ENCODE measurements at regions not wholly inside any gene's neighbourhood (a gene's known extent, or its start where the extent isn't known, plus 50 kb on each side); places are given as distances from the start of the nearest gene placed in this dataset.
"Not testable (repeated sequence)": the region's sequence is repeated elsewhere in the genome, so short reads cannot be mapped to it uniquely, and the experiment has no call there.

- Histone ChIP-seq H3K27ac (ENCODE audit: low read depth, low read length, poor library complexity, severe bottlenecking) (no peak overlapping the region), H3F3A (ENCODE audit: insufficient read depth, low read length) (no peaks in the 10 kb centered on the region), H3K4me3 (ENCODE audit: low read depth, low read length, poor library complexity, severe bottlenecking) (no peak overlapping the region), H3K36me3 (ENCODE audit: insufficient read depth, low read length) (no peaks in the 10 kb centered on the region), H3K9ac (ENCODE audit: low read length) (no peak overlapping the region), H3K4me2 (ENCODE audit: low read length) (no peak overlapping the region), H2AFZ (ENCODE audit: low read length) (no peak overlapping the region), H3K9me2 (ENCODE audit: low read depth, low read length) (no peaks in the 10 kb centered on the region), H3K4me1 (ENCODE audit: insufficient read depth, low read length, severe bottlenecking) (no peaks in the 10 kb centered on the region), H3K9me3 (ENCODE audit: low read length) (no peaks in the 10 kb centered on the region), H4K20me1 (ENCODE audit: insufficient read depth, low read length) (no peaks in the 10 kb centered on the region), H3K79me2 (ENCODE audit: insufficient read depth, low read length) (no peaks in the 10 kb centered on the region), H3K27me3 (ENCODE audit: insufficient read depth, low read length) (no peaks in the 10 kb centered on the region)
- TF ChIP-seq EZH2 (IDR thresholded peaks at IDR 0.05; ENCODE audit: borderline replicate concordance, low read length) (no peak), CTCF (IDR thresholded peaks at IDR 0.05; ENCODE audit: low read length) (no peak)
Observed at GRCh38 chrX:140431521-140431920, 73.3 kb downstream of the SOX3 start.

- H4K20me1 ChIP-seq (ENCODE audit: insufficient read depth, low read length): no peaks in the 10 kb centered on the region
Observed at GRCh38 chrX:140425712-140426395, 79.0 kb downstream of the SOX3 start.

GRCh38 chrX:140422501-140422900 is 82.4 kb downstream of the SOX3 start:
- Histone ChIP-seq H3K4me1 (ENCODE audit: insufficient read depth, low read length, severe bottlenecking) (no peaks in the 10 kb centered on the region), H3K4me2 (ENCODE audit: low read length) (no peak overlapping the region), H2AFZ (ENCODE audit: low read length) (no peak overlapping the region), H3K9ac (ENCODE audit: low read length) (no peak overlapping the region), H3K9me3 (ENCODE audit: low read length) (no peaks in the 10 kb centered on the region), H3K36me3 (ENCODE audit: insufficient read depth, low read length) (no peaks in the 10 kb centered on the region), H3F3A (ENCODE audit: insufficient read depth, low read length) (no peaks in the 10 kb centered on the region), H3K27me3 (ENCODE audit: insufficient read depth, low read length) (no peaks in the 10 kb centered on the region), H3K27ac (ENCODE audit: low read depth, low read length, poor library complexity, severe bottlenecking) (no peak overlapping the region), H3K9me2 (ENCODE audit: low read depth, low read length) (no peaks in the 10 kb centered on the region), H4K20me1 (ENCODE audit: insufficient read depth, low read length) (no peaks in the 10 kb centered on the region), H3K79me2 (ENCODE audit: insufficient read depth, low read length) (no peaks in the 10 kb centered on the region), H3K4me3 (ENCODE audit: low read depth, low read length, poor library complexity, severe bottlenecking) (no peak overlapping the region)
- TF ChIP-seq CTCF (IDR thresholded peaks at IDR 0.05; ENCODE audit: low read length): no peak
- TF ChIP-seq EZH2 (IDR thresholded peaks at IDR 0.05; ENCODE audit: borderline replicate concordance, low read length): no peak

More at GRCh38 chrX:140425712-140426395, 79.0 kb downstream of the SOX3 start:
- Histone ChIP-seq H3K36me3 (ENCODE audit: insufficient read depth, low read length) (no peaks in the 10 kb centered on the region), H3K4me1 (ENCODE audit: insufficient read depth, low read length, severe bottlenecking) (no peaks in the 10 kb centered on the region), H3K4me2 (ENCODE audit: low read length) (no peak overlapping the region), H3K9ac (ENCODE audit: low read length) (no peak overlapping the region), H2AFZ (ENCODE audit: low read length) (no peak overlapping the region), H3K4me3 (ENCODE audit: low read depth, low read length, poor library complexity, severe bottlenecking) (no peak overlapping the region), H3K27ac (ENCODE audit: low read depth, low read length, poor library complexity, severe bottlenecking) (no peak overlapping the region), H3K79me2 (ENCODE audit: insufficient read depth, low read length) (no peaks in the 10 kb centered on the region), H3F3A (ENCODE audit: insufficient read depth, low read length) (no peaks in the 10 kb centered on the region), H3K9me3 (ENCODE audit: low read length) (no peaks in the 10 kb centered on the region), H3K27me3 (ENCODE audit: insufficient read depth, low read length) (no peaks in the 10 kb centered on the region), H3K9me2 (ENCODE audit: low read depth, low read length) (no peaks in the 10 kb centered on the region)
- no peak for TF ChIP-seq EZH2 (IDR thresholded peaks at IDR 0.05; ENCODE audit: borderline replicate concordance, low read length)
- TF ChIP-seq CTCF (IDR thresholded peaks at IDR 0.05; ENCODE audit: low read length): no peak

GRCh38 chrX:140402131-140402530 is 102.7 kb downstream of the SOX3 start:
- H3K79me2 ChIP-seq (ENCODE audit: insufficient read depth, low read length); H3K27me3 ChIP-seq (ENCODE audit: insufficient read depth, low read length); H3K4me2 ChIP-seq (ENCODE audit: low read length); H3K36me3 ChIP-seq (ENCODE audit: insufficient read depth, low read length); H3K9ac ChIP-seq (ENCODE audit: low read length); H3K9me2 ChIP-seq (ENCODE audit: low read depth, low read length); H3K4me1 ChIP-seq (ENCODE audit: insufficient read depth, low read length, severe bottlenecking); H3K4me3 ChIP-seq (ENCODE audit: low read depth, low read length, poor library complexity, severe bottlenecking); H2AFZ ChIP-seq (ENCODE audit: low read length); H4K20me1 ChIP-seq (ENCODE audit: insufficient read depth, low read length); H3F3A ChIP-seq (ENCODE audit: insufficient read depth, low read length); H3K27ac ChIP-seq (ENCODE audit: low read depth, low read length, poor library complexity, severe bottlenecking); H3K9me3 ChIP-seq (ENCODE audit: low read length): not testable (repeated sequence)

- H2AFZ ChIP-seq (ENCODE audit: low read length); H4K20me1 ChIP-seq (ENCODE audit: insufficient read depth, low read length); H3K9me3 ChIP-seq (ENCODE audit: low read length); H3K4me3 ChIP-seq (ENCODE audit: low read depth, low read length, poor library complexity, severe bottlenecking); H3K79me2 ChIP-seq (ENCODE audit: insufficient read depth, low read length); H3K4me2 ChIP-seq (ENCODE audit: low read length); H3F3A ChIP-seq (ENCODE audit: insufficient read depth, low read length); H3K27me3 ChIP-seq (ENCODE audit: insufficient read depth, low read length); H3K9me2 ChIP-seq (ENCODE audit: low read depth, low read length); H3K4me1 ChIP-seq (ENCODE audit: insufficient read depth, low read length, severe bottlenecking); H3K27ac ChIP-seq (ENCODE audit: low read depth, low read length, poor library complexity, severe bottlenecking); H3K36me3 ChIP-seq (ENCODE audit: insufficient read depth, low read length); H3K9ac ChIP-seq (ENCODE audit: low read length): not testable (repeated sequence)
Observed at GRCh38 chrX:140396326-140396725, 108.5 kb downstream of the SOX3 start.
